PC-9 (cell line): ENCODE measurements at regions not wholly inside any gene's neighbourhood (a gene's known extent, or its start where the extent isn't known, plus 50 kb on each side); places are given as distances from the start of the nearest gene placed in this dataset.

Experiments used
- BruUV-seq: library from RNA; stranded (reverse); fragments of 400-500 nt; replicated peaks from 2 replicates; lab custom pipeline; 2021; lab: Mats Ljungman, UMichigan
- CTCF ChIA-PET: fragments of 300-600 bp; sonication (Branson Sonifier 250); formaldehyde crosslinking; loops from one replicate; lab custom pipeline; 2022; ENCODE audit warnings: antibody characterized with exemption; lab: Charles Lee
- POLR2A ChIA-PET: fragments of 300-600 bp; sonication (Branson Sonifier 250); formaldehyde crosslinking; loops from one replicate; lab custom pipeline; 2022; ENCODE audit warnings: antibody characterized with exemption; ENCODE audit not compliant: unreplicated experiment; lab: Charles Lee
- DNase-seq, 2 experiments: peaks; one replicate each; pipeline versions ENCODE4 v3.0.0 to v3.0.0-alpha.2; 2015 to 2022; ENCODE audit warnings: mixed read lengths in 1 of 2
- H2AFZ ChIP-seq: fragments of 200-600 bp; sonication (generic); 2 replicates; pipeline ENCODE4 v1.8.1; 2017; ENCODE audit warnings: antibody characterized with exemption
- H3F3A ChIP-seq: fragments of 200-600 bp; sonication (generic); 2 replicates; pipeline ENCODE4 v1.8.1; 2017; ENCODE audit warnings: antibody characterized with exemption, mild to moderate bottlenecking, low read depth; ENCODE audit not compliant: insufficient read depth
- H3K27ac ChIP-seq: fragments of 200-600 bp; sonication (generic); 2 replicates; pipeline ENCODE4 v1.6.1; 2016; ENCODE audit warnings: mixed run types
- H3K27me3 ChIP-seq: fragments of 200-600 bp; sonication (generic); 2 replicates; pipeline ENCODE4 v1.6.1; 2016; ENCODE audit warnings: low read depth, mixed run types; ENCODE audit not compliant: insufficient read depth
- H3K36me3 ChIP-seq: fragments of 200-600 bp; sonication (generic); 2 replicates; pipeline ENCODE4 v1.6.1; 2016; ENCODE audit warnings: low read depth, mixed run types
- H3K4me1 ChIP-seq: fragments of 200-600 bp; sonication (generic); replicated peaks from 2 replicates; pipeline ENCODE4 v1.6.1; 2016; ENCODE audit warnings: mixed run types; ENCODE audit not compliant: insufficient read depth
- H3K4me2 ChIP-seq: fragments of 200-600 bp; sonication (generic); 2 replicates; pipeline ENCODE4 v1.6.1; 2017; ENCODE audit warnings: mixed run types
- H3K4me3 ChIP-seq: fragments of 200-600 bp; sonication (generic); 2 replicates; pipeline ENCODE4 v1.6.1; 2016; ENCODE audit warnings: mixed run types
- H3K79me2 ChIP-seq: fragments of 200-600 bp; sonication (generic); 2 replicates; pipeline ENCODE4 v1.6.1; 2017; ENCODE audit warnings: low read depth, mixed run types
- H3K9me2 ChIP-seq: fragments of 200-600 bp; sonication (generic); 2 replicates; pipeline ENCODE4 v1.8.1; 2017; ENCODE audit warnings: mild to moderate bottlenecking; ENCODE audit not compliant: insufficient read depth
- H3K9me3 ChIP-seq: fragments of 200-600 bp; sonication (generic); 2 replicates; pipeline ENCODE4 v1.8.1; 2016; ENCODE audit warnings: low read depth; ENCODE audit not compliant: insufficient read depth
- H4K20me1 ChIP-seq: fragments of 200-600 bp; sonication (generic); 2 replicates; pipeline ENCODE4 v1.8.1; 2017; ENCODE audit not compliant: insufficient read depth
- CTCF ChIP-seq: fragments of 200-600 bp; sonication (generic); conservative IDR thresholded peaks from 2 replicates; pipeline ENCODE4 v1.6.1; 2017; ENCODE audit warnings: mixed run types, antibody characterized with exemption, mild to moderate bottlenecking, moderate library complexity
- EZH2 ChIP-seq: fragments of 200-600 bp; sonication (generic); IDR thresholded peaks from 2 replicates; pipeline ENCODE4 v1.8.0; 2017; ENCODE audit warnings: antibody characterized with exemption, low read depth
- intact Hi-C: fragments of 100-400 bp; cut with micrococcal nuclease; formaldehyde crosslinking; loops from one replicate; pipeline ENCODE4 v1.10.0; 2022; ENCODE audit not compliant: unreplicated experiment

- H3K9me3 ChIP-seq: no peaks in the 10 kb centered on the region
- CTCF ChIA-PET: no interaction called here
- H3F3A ChIP-seq: no peaks in the 10 kb centered on the region
- no peak for DNase-seq
- H3K79me2 ChIP-seq: no peaks in the 10 kb centered on the region
- no peaks in the 10 kb centered on the region for H4K20me1 ChIP-seq
- no peak overlapping the region for H3K4me2 ChIP-seq
- no peaks in the 10 kb centered on the region for H3K36me3 ChIP-seq
- H3K9me2 ChIP-seq: no peaks in the 10 kb centered on the region
- H3K27me3 ChIP-seq: no peaks in the 10 kb centered on the region
- intact Hi-C loops: no loop called here
- H3K27ac ChIP-seq: no peak overlapping the region
- no peak overlapping the region for H3K4me3 ChIP-seq
- BruUV-seq: no TSS peak
- TF ChIP-seq EZH2 (no peak), CTCF (no peak)
- H3K4me1 ChIP-seq: no peaks in the 10 kb centered on the region
- no peak overlapping the region for H2AFZ ChIP-seq
- POLR2A ChIA-PET: no interaction called here
Measured at GRCh38 chr4:147128787-147129186, 183.1 kb upstream of the TTC29 start.

- Histone ChIP-seq H3K27me3 (no peaks in the 10 kb centered on the region), H3K4me3 (no peak overlapping the region), H3K9me3 (no peaks in the 10 kb centered on the region), H3K4me1 (no peaks in the 10 kb centered on the region), H3F3A (no peaks in the 10 kb centered on the region), H3K4me2 (no peak overlapping the region), H3K9me2 (no peaks in the 10 kb centered on the region), H4K20me1 (no peaks in the 10 kb centered on the region), H2AFZ (no peak overlapping the region), H3K27ac (no peak overlapping the region), H3K36me3 (no peaks in the 10 kb centered on the region), H3K79me2 (no peaks in the 10 kb centered on the region)
- TF ChIP-seq EZH2 (no peak), CTCF (no peak)
- intact Hi-C loops: no loop called here
- ChIA-PET POLR2A (no interaction called here), CTCF (no interaction called here)
- no peak for DNase-seq
- BruUV-seq: no TSS peak
Measured at GRCh38 chr4:147129687-147130086, 184.0 kb upstream of the TTC29 start.

- Histone ChIP-seq H4K20me1 (no peaks in the 10 kb centered on the region), H3K36me3 (no peaks in the 10 kb centered on the region), H3K79me2 (no peaks in the 10 kb centered on the region), H3F3A (no peaks in the 10 kb centered on the region), H3K9me2 (no peaks in the 10 kb centered on the region), H3K27ac (no peak overlapping the region), H2AFZ (no peak overlapping the region), H3K4me2 (no peak overlapping the region), H3K4me1 (no peaks in the 10 kb centered on the region), H3K9me3 (no peaks in the 10 kb centered on the region), H3K27me3 (no peaks in the 10 kb centered on the region), H3K4me3 (no peak overlapping the region)
- intact Hi-C loops: no loop called here
- no TSS peak for BruUV-seq
- ChIA-PET POLR2A (no interaction called here), CTCF (no interaction called here)
- TF ChIP-seq EZH2: no peak
- TF ChIP-seq CTCF: no peak
- DNase-seq: no peak
Measured at GRCh38 chr4:147134536-147135210, 189.0 kb upstream of the TTC29 start.
